CD14-positive monocyte (primary cell): ENCODE measurements at regions not wholly inside any gene's neighbourhood (a gene's known extent, or its start where the extent isn't known, plus 50 kb on each side); places are given as distances from the start of the nearest gene placed in this dataset.

Experiments
- DNase-seq, 3 donors: peaks; one replicate each; pipeline ENCODE4 v3.0.0-alpha.2; 2011 to 2022
- H2AFZ ChIP-seq: 2 replicates; pipeline ENCODE4 v1.6.0; 2012; ENCODE audit warnings: mild to moderate bottlenecking, low read depth, low read length, inconsistent platforms; ENCODE audit not compliant: insufficient read depth, poor library complexity, severe bottlenecking
- H3K27ac ChIP-seq, 2 donors: 1 replicate in 1 of 2; 2 replicates in 1 of 2; pipeline ENCODE4 v1.5.1; 2012 to 2013; ENCODE audit warnings: low read length in 2 of 2, control low read depth in 1 of 2, inconsistent platforms in 1 of 2, low read depth in 1 of 2, mild to moderate bottlenecking in 1 of 2
- H3K27me3 ChIP-seq, 2 donors: one replicate each; pipeline versions ENCODE4 v1.6.0 to v1.6.1; 2011 to 2013; ENCODE audit warnings: low read length in 2 of 2; ENCODE audit not compliant: control insufficient read depth in 2 of 2, insufficient read depth in 2 of 2
- H3K36me3 ChIP-seq, 2 donors: replicated peaks in 1 of 2; 1 replicate in 1 of 2; 2 replicates in 1 of 2; pipeline versions ENCODE4 v1.5.1 to v1.6.1; 2012 to 2013; ENCODE audit warnings: low read length in 2 of 2, control low read depth in 1 of 2, inconsistent platforms in 1 of 2, mild to moderate bottlenecking in 1 of 2; ENCODE audit not compliant: insufficient read depth in 2 of 2, control insufficient read depth in 1 of 2
- H3K4me1 ChIP-seq, 2 donors: 1 replicate in 1 of 2; 2 replicates in 1 of 2; pipeline versions ENCODE4 v1.5.1 to v1.6.1; 2012 to 2013; ENCODE audit warnings: low read length in 2 of 2, control low read depth in 1 of 2, inconsistent platforms in 1 of 2, mild to moderate bottlenecking in 1 of 2, moderate library complexity in 1 of 2; ENCODE audit not compliant: insufficient read depth in 2 of 2, control insufficient read depth in 1 of 2
- H3K4me2 ChIP-seq: replicated peaks from 2 replicates; pipeline ENCODE3; 2012; ENCODE audit warnings: low read length, moderate library complexity, mild to moderate bottlenecking; ENCODE audit not compliant: poor library complexity, severe bottlenecking; ENCODE audit errors: extremely low read depth
- H3K4me3 ChIP-seq, 3 experiments: fragments of 200-600 bp in 1 of 3; sonication (generic) in 1 of 3; replicated peaks in 1 of 3; 1 replicate in 2 of 3; 2 replicates in 1 of 3; pipeline ENCODE4 v1.5.1; 2011 to 2013; ENCODE audit warnings: low read length in 3 of 3, mild to moderate bottlenecking in 3 of 3, control low read depth in 2 of 3, low read depth in 2 of 3, inconsistent platforms in 1 of 3, moderate library complexity in 1 of 3
- H3K79me2 ChIP-seq: 2 replicates; pipeline ENCODE4 v1.6.0; 2012; ENCODE audit warnings: mild to moderate bottlenecking, control low read depth, inconsistent platforms, low read length, moderate library complexity; ENCODE audit not compliant: insufficient read depth
- H3K9ac ChIP-seq: 2 replicates; pipeline ENCODE4 v1.6.0; 2017; ENCODE audit warnings: low read length, mild to moderate bottlenecking; ENCODE audit not compliant: insufficient read depth, poor library complexity, severe bottlenecking
- H3K9me3 ChIP-seq, 2 donors: replicated peaks in 1 of 2; 1 replicate in 1 of 2; 2 replicates in 1 of 2; pipeline versions ENCODE4 v1.5.1 to v1.6.1; 2012 to 2013; ENCODE audit warnings: low read length in 2 of 2, control low read depth in 1 of 2; ENCODE audit not compliant: control insufficient read depth in 1 of 2, insufficient read depth in 1 of 2
- H4K20me1 ChIP-seq: 2 replicates; pipeline ENCODE4 v1.6.0; 2012; ENCODE audit warnings: mild to moderate bottlenecking, low read length, control low read depth, moderate library complexity; ENCODE audit not compliant: insufficient read depth
- H3K27ac Mint-ChIP-seq, 7 donors: one replicate each; pipeline ENCODE4 v1.8.0; 2020; ENCODE audit warnings: mild to moderate bottlenecking in 7 of 7, mixed read lengths in 7 of 7, moderate library complexity in 6 of 7, inconsistent platforms in 2 of 7
- H3K27me3 Mint-ChIP-seq, 3 donors: one replicate each; pipeline ENCODE4 v1.8.0; 2021 to 2022; ENCODE audit warnings: low read depth in 3 of 3, mild to moderate bottlenecking in 3 of 3, mixed read lengths in 3 of 3, moderate library complexity in 3 of 3, inconsistent platforms in 1 of 3
- H3K36me3 Mint-ChIP-seq, 2 donors: one replicate each; pipeline ENCODE4 v1.8.0; 2020; ENCODE audit warnings: mixed read lengths in 2 of 2, inconsistent platforms in 1 of 2, mild to moderate bottlenecking in 1 of 2
- H3K4me1 Mint-ChIP-seq: one replicate; pipeline ENCODE4 v1.8.0; 2020; ENCODE audit warnings: mild to moderate bottlenecking, mixed read lengths
- H3K4me3 Mint-ChIP-seq, 2 donors: one replicate each; pipeline ENCODE4 v1.8.0; 2020; ENCODE audit warnings: mild to moderate bottlenecking in 2 of 2, mixed read lengths in 2 of 2, moderate library complexity in 1 of 2
- H3K9me3 Mint-ChIP-seq, 7 donors: one replicate each; pipeline ENCODE4 v1.8.0; 2020 to 2022; ENCODE audit warnings: mixed read lengths in 7 of 7, mild to moderate bottlenecking in 6 of 7, moderate library complexity in 6 of 7, inconsistent platforms in 2 of 7
- WGBS: methylation state at CpG from one replicate; pipeline ENCODE4 v1.1.5; 2013; ENCODE audit warnings: missing lambda C conversion rate; ENCODE audit not compliant: insufficient coverage; 5-methylcytosine and 5-hydroxymethylcytosine counted together
- intact Hi-C, 2 donors: fragments of 100-400 bp; cut with micrococcal nuclease; formaldehyde crosslinking; loops; one replicate each; pipeline versions ENCODE4 v1.15.0 to v1.15.1; 2023
- TF ChIP-seq, protein P1 (sequence below): fragments of 200-600 bp; IDR thresholded peaks from one replicate; pipeline ENCODE4 v1.8.0; 2022; ENCODE audit warnings: antibody characterized with exemption, mild to moderate bottlenecking

GRCh38 chr3:107268469-107268868 is 108.8 kb upstream of the CCDC54 start:
- WGBS, result no CpG with 5 or more reads among the region's 4 CpGs
- Histone ChIP-seq H3K9ac (no peak overlapping the region), H4K20me1 (no peaks in the 10 kb centered on the region), H3K9me3 (no peaks in the 10 kb centered on the region), H3K36me3 (no peaks in the 10 kb centered on the region), H3K4me3 (no peak overlapping the region), H3K27me3 (no peaks in the 10 kb centered on the region), H3K4me1 (no peaks in the 10 kb centered on the region), H3K4me2 (no peak overlapping the region), H3K79me2 (no peaks in the 10 kb centered on the region), H3K27ac (no peak overlapping the region), H2AFZ (no peak overlapping the region)
- intact Hi-C loops, result no loop called here
- H3K27me3 Mint-ChIP-seq, result peaks cover 0 to 2% (median 0%) of the 10 kb centered on the region in 3 donors
- no peak overlapping the region for H3K27ac Mint-ChIP-seq
- H3K4me3 Mint-ChIP-seq, result no peak overlapping the region
- TF ChIP-seq, protein P1, sequence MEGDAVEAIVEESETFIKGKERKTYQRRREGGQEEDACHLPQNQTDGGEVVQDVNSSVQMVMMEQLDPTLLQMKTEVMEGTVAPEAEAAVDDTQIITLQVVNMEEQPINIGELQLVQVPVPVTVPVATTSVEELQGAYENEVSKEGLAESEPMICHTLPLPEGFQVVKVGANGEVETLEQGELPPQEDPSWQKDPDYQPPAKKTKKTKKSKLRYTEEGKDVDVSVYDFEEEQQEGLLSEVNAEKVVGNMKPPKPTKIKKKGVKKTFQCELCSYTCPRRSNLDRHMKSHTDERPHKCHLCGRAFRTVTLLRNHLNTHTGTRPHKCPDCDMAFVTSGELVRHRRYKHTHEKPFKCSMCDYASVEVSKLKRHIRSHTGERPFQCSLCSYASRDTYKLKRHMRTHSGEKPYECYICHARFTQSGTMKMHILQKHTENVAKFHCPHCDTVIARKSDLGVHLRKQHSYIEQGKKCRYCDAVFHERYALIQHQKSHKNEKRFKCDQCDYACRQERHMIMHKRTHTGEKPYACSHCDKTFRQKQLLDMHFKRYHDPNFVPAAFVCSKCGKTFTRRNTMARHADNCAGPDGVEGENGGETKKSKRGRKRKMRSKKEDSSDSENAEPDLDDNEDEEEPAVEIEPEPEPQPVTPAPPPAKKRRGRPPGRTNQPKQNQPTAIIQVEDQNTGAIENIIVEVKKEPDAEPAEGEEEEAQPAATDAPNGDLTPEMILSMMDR, result no peak
- H3K4me1 Mint-ChIP-seq, result peaks cover 3% of the 10 kb centered on the region
- H3K9me3 Mint-ChIP-seq, result no peaks in the 10 kb centered on the region
- no peak for DNase-seq
- H3K36me3 Mint-ChIP-seq, result no peaks in the 10 kb centered on the region

GRCh38 chr3:107269136-107269535 is 108.1 kb upstream of the CCDC54 start:
- 0% methylated on average over 1 of the region's 7 CpGs for WGBS

More at GRCh38 chr3:107269136-107269535, 108.1 kb upstream of the CCDC54 start:
- DNase-seq, result no peak
- Mint-ChIP-seq H3K36me3 (no peaks in the 10 kb centered on the region), H3K27ac (no peak overlapping the region), H3K9me3 (no peaks in the 10 kb centered on the region), H3K27me3 (peaks cover 0 to 2% (median 0%) of the 10 kb centered on the region in 3 donors), H3K4me3 (no peak overlapping the region), H3K4me1 (no peaks in the 10 kb centered on the region)
- intact Hi-C loops, result no loop called here
- Histone ChIP-seq H3K9me3 (no peaks in the 10 kb centered on the region), H3K36me3 (no peaks in the 10 kb centered on the region), H3K27me3 (no peaks in the 10 kb centered on the region), H2AFZ (no peak overlapping the region), H3K4me1 (no peaks in the 10 kb centered on the region), H3K27ac (no peak overlapping the region), H4K20me1 (no peaks in the 10 kb centered on the region), H3K4me3 (no peak overlapping the region), H3K9ac (no peak overlapping the region), H3K4me2 (no peak overlapping the region), H3K79me2 (no peaks in the 10 kb centered on the region)
- TF ChIP-seq, protein P1, result no peak
